Panc1 (cell line): ENCODE measurements at regions not wholly inside any gene's neighbourhood (a gene's known extent, or its start where the extent isn't known, plus 50 kb on each side); places are given as distances from the start of the nearest gene placed in this dataset.

Source experiments
- ATAC-seq: fragments of 200-7000 bp; cut with Tn5 transposase; 2 replicates; pipeline ENCODE4 v1.9.1; 2020; ENCODE audit warnings: mild to moderate bottlenecking, moderate library complexity
- BruUV-seq: library from RNA; stranded (reverse); fragments of 400-500 nt; replicated peaks from 2 replicates; lab custom pipeline; 2021; lab: Mats Ljungman, UMichigan
- CTCF ChIA-PET: fragments of 300-600 bp; sonication (Branson Sonifier 250); formaldehyde crosslinking; loops from one replicate; lab custom pipeline; 2022; ENCODE audit warnings: antibody characterized with exemption; lab: Charles Lee
- POLR2A ChIA-PET: fragments of 300-600 bp; sonication (Branson Sonifier 250); formaldehyde crosslinking; loops from one replicate; lab custom pipeline; 2022; ENCODE audit warnings: antibody characterized with exemption; lab: Charles Lee
- DNase-seq: peaks from one replicate; pipeline ENCODE4 v3.0.0-alpha.2; 2010; ENCODE audit warnings: low read depth, low spot score
- H3K27ac ChIP-seq: 2 replicates; pipeline ENCODE4 v1.5.1; 2011; ENCODE audit warnings: mild to moderate bottlenecking, low read length, inconsistent platforms
- H3K27me3 ChIP-seq: fragments of 200-500 bp; sonication (Bioruptor generic); 2 replicates; pipeline ENCODE4 v1.6.0; 2014; ENCODE audit warnings: low read length, inconsistent platforms; ENCODE audit not compliant: control insufficient read depth, insufficient read depth
- H3K36me3 ChIP-seq: fragments of 200-500 bp; sonication (Bioruptor generic); 2 replicates; pipeline ENCODE4 v1.5.1; 2014; ENCODE audit warnings: inconsistent platforms, mild to moderate bottlenecking, low read length, moderate library complexity; ENCODE audit not compliant: control insufficient read depth, insufficient read depth
- H3K4me1 ChIP-seq: 2 replicates; pipeline ENCODE4 v1.5.1; 2011; ENCODE audit warnings: inconsistent platforms, mild to moderate bottlenecking, low read length, moderate library complexity; ENCODE audit not compliant: control insufficient read depth, insufficient read depth
- H3K4me3 ChIP-seq, 2 experiments: 2 replicates each; pipeline ENCODE4 v1.5.1; 2011 to 2012; ENCODE audit warnings: low read depth in 2 of 2, low read length in 2 of 2, mild to moderate bottlenecking in 2 of 2, inconsistent platforms in 1 of 2, moderate library complexity in 1 of 2
- H3K9me3 ChIP-seq: fragments of 200-500 bp; sonication (Bioruptor generic); 2 replicates; pipeline ENCODE4 v1.5.1; 2014; ENCODE audit warnings: low read depth, mild to moderate bottlenecking, inconsistent platforms, low read length, moderate library complexity; ENCODE audit not compliant: control insufficient read depth, insufficient read depth
- POLR2AphosphoS5 ChIP-seq: IDR thresholded peaks from 2 replicates; pipeline ENCODE4 v1.6.1; 2012; ENCODE audit warnings: mild to moderate bottlenecking, low read depth, low read length, moderate library complexity
- SIN3A ChIP-seq: IDR thresholded peaks from 2 replicates; pipeline ENCODE4 v1.6.1; 2012; ENCODE audit warnings: low read depth, mild to moderate bottlenecking, low read length, moderate library complexity, borderline replicate concordance; ENCODE audit not compliant: insufficient read depth
- TCF7L2 ChIP-seq: IDR thresholded peaks from 2 replicates; pipeline ENCODE4 v1.6.1; 2011; ENCODE audit warnings: mild to moderate bottlenecking, low read depth, low read length, inconsistent platforms
- in situ Hi-C: cut with HindIII; loops from 2 replicates; pipeline ENCODE4 v1.10.0; 2016; ENCODE audit warnings: low sequenced_read_pairs, low pct_unique_long_range_greater_than_20kb
- intact Hi-C: fragments of 100-400 bp; cut with micrococcal nuclease; formaldehyde crosslinking; loops from one replicate; pipeline ENCODE4 v1.10.0; 2022; ENCODE audit not compliant: unreplicated experiment
- TF ChIP-seq, protein P1 (sequence below): fragments of 450-650 bp; IDR thresholded peaks from 2 replicates; pipeline ENCODE4 v1.5.1; 2017; ENCODE audit warnings: mild to moderate bottlenecking
- TF ChIP-seq, protein P2 (sequence below), 2 experiments: IDR thresholded peaks; 2 replicates each; pipeline ENCODE4 v1.6.1; 2011 to 2012; ENCODE audit warnings: low read depth in 2 of 2, control low read depth in 1 of 2, low read length in 1 of 2, mild to moderate bottlenecking in 1 of 2, moderate library complexity in 1 of 2; ENCODE audit not compliant: insufficient read depth in 1 of 2

DNA sequence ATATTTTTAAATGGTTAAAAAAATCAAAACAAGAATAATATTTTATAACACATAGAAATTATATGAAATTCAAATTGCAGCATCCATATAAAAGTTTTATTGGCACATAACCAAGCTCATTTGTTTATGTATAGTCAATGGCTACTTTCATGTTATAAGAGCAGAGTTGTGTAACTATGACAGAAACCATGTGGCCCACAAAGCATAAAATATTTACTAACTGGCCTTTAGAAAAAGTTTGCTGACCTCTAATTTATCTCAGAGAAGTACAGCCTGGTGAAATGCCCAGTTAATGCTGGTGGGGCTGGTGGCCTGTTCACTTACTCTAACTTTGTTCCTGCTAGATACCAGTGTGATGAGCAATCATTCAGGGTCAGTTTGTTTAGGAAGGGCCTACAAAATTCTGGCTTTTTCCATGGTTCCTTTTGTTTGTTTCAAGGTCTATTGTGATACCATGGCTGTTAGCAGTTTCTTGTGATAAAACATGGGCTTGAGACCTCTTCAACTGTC lies 104.6 kb downstream of the PPP1R2C start:
- TF ChIP-seq TCF7L2 (no peak), SIN3A (no peak), POLR2AphosphoS5 (no peak)
- TF ChIP-seq, protein P1, sequence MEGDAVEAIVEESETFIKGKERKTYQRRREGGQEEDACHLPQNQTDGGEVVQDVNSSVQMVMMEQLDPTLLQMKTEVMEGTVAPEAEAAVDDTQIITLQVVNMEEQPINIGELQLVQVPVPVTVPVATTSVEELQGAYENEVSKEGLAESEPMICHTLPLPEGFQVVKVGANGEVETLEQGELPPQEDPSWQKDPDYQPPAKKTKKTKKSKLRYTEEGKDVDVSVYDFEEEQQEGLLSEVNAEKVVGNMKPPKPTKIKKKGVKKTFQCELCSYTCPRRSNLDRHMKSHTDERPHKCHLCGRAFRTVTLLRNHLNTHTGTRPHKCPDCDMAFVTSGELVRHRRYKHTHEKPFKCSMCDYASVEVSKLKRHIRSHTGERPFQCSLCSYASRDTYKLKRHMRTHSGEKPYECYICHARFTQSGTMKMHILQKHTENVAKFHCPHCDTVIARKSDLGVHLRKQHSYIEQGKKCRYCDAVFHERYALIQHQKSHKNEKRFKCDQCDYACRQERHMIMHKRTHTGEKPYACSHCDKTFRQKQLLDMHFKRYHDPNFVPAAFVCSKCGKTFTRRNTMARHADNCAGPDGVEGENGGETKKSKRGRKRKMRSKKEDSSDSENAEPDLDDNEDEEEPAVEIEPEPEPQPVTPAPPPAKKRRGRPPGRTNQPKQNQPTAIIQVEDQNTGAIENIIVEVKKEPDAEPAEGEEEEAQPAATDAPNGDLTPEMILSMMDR, result no peak
- TF ChIP-seq, protein P2, sequence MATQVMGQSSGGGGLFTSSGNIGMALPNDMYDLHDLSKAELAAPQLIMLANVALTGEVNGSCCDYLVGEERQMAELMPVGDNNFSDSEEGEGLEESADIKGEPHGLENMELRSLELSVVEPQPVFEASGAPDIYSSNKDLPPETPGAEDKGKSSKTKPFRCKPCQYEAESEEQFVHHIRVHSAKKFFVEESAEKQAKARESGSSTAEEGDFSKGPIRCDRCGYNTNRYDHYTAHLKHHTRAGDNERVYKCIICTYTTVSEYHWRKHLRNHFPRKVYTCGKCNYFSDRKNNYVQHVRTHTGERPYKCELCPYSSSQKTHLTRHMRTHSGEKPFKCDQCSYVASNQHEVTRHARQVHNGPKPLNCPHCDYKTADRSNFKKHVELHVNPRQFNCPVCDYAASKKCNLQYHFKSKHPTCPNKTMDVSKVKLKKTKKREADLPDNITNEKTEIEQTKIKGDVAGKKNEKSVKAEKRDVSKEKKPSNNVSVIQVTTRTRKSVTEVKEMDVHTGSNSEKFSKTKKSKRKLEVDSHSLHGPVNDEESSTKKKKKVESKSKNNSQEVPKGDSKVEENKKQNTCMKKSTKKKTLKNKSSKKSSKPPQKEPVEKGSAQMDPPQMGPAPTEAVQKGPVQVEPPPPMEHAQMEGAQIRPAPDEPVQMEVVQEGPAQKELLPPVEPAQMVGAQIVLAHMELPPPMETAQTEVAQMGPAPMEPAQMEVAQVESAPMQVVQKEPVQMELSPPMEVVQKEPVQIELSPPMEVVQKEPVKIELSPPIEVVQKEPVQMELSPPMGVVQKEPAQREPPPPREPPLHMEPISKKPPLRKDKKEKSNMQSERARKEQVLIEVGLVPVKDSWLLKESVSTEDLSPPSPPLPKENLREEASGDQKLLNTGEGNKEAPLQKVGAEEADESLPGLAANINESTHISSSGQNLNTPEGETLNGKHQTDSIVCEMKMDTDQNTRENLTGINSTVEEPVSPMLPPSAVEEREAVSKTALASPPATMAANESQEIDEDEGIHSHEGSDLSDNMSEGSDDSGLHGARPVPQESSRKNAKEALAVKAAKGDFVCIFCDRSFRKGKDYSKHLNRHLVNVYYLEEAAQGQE (IDR thresholded peaks at IDR 0.05; ENCODE audit: insufficient read depth in 1 of 2, low read depth in 2 of 2, low read length in 1 of 2), result no peak
- BruUV-seq, result no TSS peak
- in situ Hi-C loops (no loop called here), intact Hi-C loops (no loop called here)
- H3K36me3 ChIP-seq, result no peaks in the 10 kb centered on the region
- H3K4me1 ChIP-seq, result no peaks in the 10 kb centered on the region
- DNase-seq (no peak), ATAC-seq (no peak)
- no peaks in the 10 kb centered on the region for H3K9me3 ChIP-seq
- no peak overlapping the region for H3K27ac ChIP-seq
- H3K27me3 ChIP-seq, result no peaks in the 10 kb centered on the region
- ChIA-PET CTCF (no interaction called here), POLR2A (no interaction called here)
- H3K4me3 ChIP-seq, result no peak overlapping the region

DNA sequence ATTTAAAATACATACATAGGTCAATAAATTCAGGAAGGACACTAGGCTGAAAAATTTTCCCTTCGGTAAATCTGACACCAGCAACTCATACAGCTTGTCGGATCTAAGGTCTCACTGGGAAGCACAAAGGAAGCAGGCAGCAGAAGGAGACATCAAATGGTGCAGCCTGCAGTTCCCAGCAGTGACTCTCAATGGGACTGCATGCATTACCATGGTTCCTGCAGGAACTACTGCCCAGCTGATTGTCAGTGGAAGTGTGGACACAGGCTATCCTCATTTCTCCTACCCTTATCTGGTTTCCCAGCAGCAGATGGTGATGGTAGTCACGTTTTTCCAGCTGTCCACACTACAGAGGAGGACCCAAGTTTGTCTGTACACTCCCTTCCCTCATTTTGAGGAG lies 113.3 kb downstream of the PPP1R2C start:
- H3K36me3 ChIP-seq, result no peaks in the 10 kb centered on the region
- no TSS peak for BruUV-seq
- ChIA-PET POLR2A (no interaction called here), CTCF (no interaction called here)
- no peaks in the 10 kb centered on the region for H3K9me3 ChIP-seq
- intact Hi-C loops, result no loop called here
- H3K4me1 ChIP-seq, result no peaks in the 10 kb centered on the region
- H3K27ac ChIP-seq, result no peak overlapping the region
- TF ChIP-seq SIN3A (no peak), POLR2AphosphoS5 (no peak), TCF7L2 (no peak)
- TF ChIP-seq, protein P1, result no peak
- TF ChIP-seq, protein P2 (IDR thresholded peaks at IDR 0.05; ENCODE audit: insufficient read depth in 1 of 2, low read depth in 2 of 2, low read length in 1 of 2), result no peak
- ATAC-seq (no peak), DNase-seq (no peak)
- no peaks in the 10 kb centered on the region for H3K27me3 ChIP-seq
- in situ Hi-C loops, result no loop called here
- no peak overlapping the region for H3K4me3 ChIP-seq
